ENCODE measurements at regions not wholly inside any gene's neighbourhood (a gene's known extent, or its start where the extent isn't known, plus 50 kb on each side); places are given as distances from the start of the nearest gene placed in this dataset.

GRCh38 chr2:132366421-132367180 is 50.0 kb upstream of the GPR39 start:
- TF ChIP-seq EZH2 (IDR thresholded peaks at IDR 0.05; ENCODE audit: insufficient read depth, poor library complexity, severe bottlenecking) (no peak), EZH2phosphoT487 (IDR thresholded peaks at IDR 0.05; ENCODE audit: insufficient read depth, low read depth) (no peak)

All from GM23248 (cell line).